HG03460 (cell line): ENCODE measurements at regions not wholly inside any gene's neighbourhood (a gene's known extent, or its start where the extent isn't known, plus 50 kb on each side); places are given as distances from the start of the nearest gene placed in this dataset.
"Not testable (repeated sequence)": the region's sequence is repeated elsewhere in the genome, so short reads cannot be mapped to it uniquely, and the experiment has no call there.

Source experiments
- ATAC-seq: cut with Tn5 transposase; IDR thresholded peaks from one replicate; pipeline ENCODE4 v1.9.1; 2021; ENCODE audit not compliant: unreplicated experiment

- ATAC-seq, result not testable (repeated sequence)
Measured at GRCh38 chr6:67920040-67920439, 715.0 kb upstream of the ADGRB3 start.

- no peak for ATAC-seq
Measured at GRCh38 chr6:67916399-67916798, 718.7 kb upstream of the ADGRB3 start.

- ATAC-seq, result no peak
Measured at GRCh38 chr6:67914419-67914818, 720.7 kb upstream of the ADGRB3 start.

GRCh38 chr6:67909354-67909753, 725.7 kb upstream of the ADGRB3 start:
- ATAC-seq, result no peak

- no peak for ATAC-seq
Measured at GRCh38 chr6:67908379-67908778, 726.7 kb upstream of the ADGRB3 start.

- ATAC-seq, result not testable (repeated sequence)
Measured at GRCh38 chr6:67904735-67905134, 730.3 kb upstream of the ADGRB3 start.

- no peak for ATAC-seq
Measured at GRCh38 chr6:67898875-67899274, 736.2 kb upstream of the ADGRB3 start.

GRCh38 chr6:67897998-67898607, 737.0 kb upstream of the ADGRB3 start:
- ATAC-seq, result no peak

GRCh38 chr6:67896476-67896875, 738.6 kb upstream of the ADGRB3 start:
- ATAC-seq, result no peak

GRCh38 chr6:67889682-67889995, 745.4 kb upstream of the ADGRB3 start:
- ATAC-seq, result no peak

GRCh38 chr6:67888886-67889681, 746.0 kb upstream of the ADGRB3 start:
- ATAC-seq, result no peak

- no peak for ATAC-seq
Measured at GRCh38 chr6:67888546-67888885, 746.6 kb upstream of the ADGRB3 start.

GRCh38 chr6:67887747-67888545, 747.1 kb upstream of the ADGRB3 start:
- ATAC-seq, result no peak

GRCh38 chr6:67887419-67887746, 747.7 kb upstream of the ADGRB3 start:
- no peak for ATAC-seq

- ATAC-seq, result no peak
Measured at GRCh38 chr6:67886840-67887292, 748.2 kb upstream of the ADGRB3 start.

GRCh38 chr6:67886036-67886707, 748.9 kb upstream of the ADGRB3 start:
- ATAC-seq, result no peak

GRCh38 chr6:67885081-67886033, 749.7 kb upstream of the ADGRB3 start:
- no peak for ATAC-seq

- no peak for ATAC-seq
Measured at GRCh38 chr6:67884442-67884841, 750.6 kb upstream of the ADGRB3 start.

- ATAC-seq, result no peak
Measured at GRCh38 chr6:67883500-67884366, 751.3 kb upstream of the ADGRB3 start.
